Astrocyte of the cerebellum (primary cell): ENCODE measurements at regions not wholly inside any gene's neighbourhood (a gene's known extent, or its start where the extent isn't known, plus 50 kb on each side); places are given as distances from the start of the nearest gene placed in this dataset.

ENCODE experiments used
- DNase-seq: peaks from one replicate; pipeline ENCODE4 v3.0.0-alpha.2; 2011; ENCODE audit warnings: low read depth
- H3K4me3 ChIP-seq: 2 replicates; pipeline ENCODE4 v1.5.1; 2011; ENCODE audit warnings: mild to moderate bottlenecking, low read depth, low read length, moderate library complexity
- CTCF ChIP-seq: IDR thresholded peaks from 2 replicates; pipeline ENCODE4 v1.5.1; 2012; ENCODE audit warnings: low read length, low read depth, moderate library complexity, mild to moderate bottlenecking; ENCODE audit errors: missing control alignments
- in situ Hi-C: cut with HindIII; loops from 2 replicates; pipeline ENCODE4 v1.10.0; 2017; ENCODE audit warnings: low sequenced_read_pairs

- in situ Hi-C loops, result no loop called here
- no peak for TF ChIP-seq CTCF
- DNase-seq, result no peak
- H3K4me3 ChIP-seq, result no peak overlapping the region
Observed at GRCh38 chr2:183458460-183458859, 334.2 kb downstream of the NUP35 start.

- DNase-seq, result no peak
- in situ Hi-C loops, result no loop called here
Observed at GRCh38 chr2:183459466-183459865, 335.2 kb downstream of the NUP35 start.

GRCh38 chr2:183463821-183464220 is 339.6 kb downstream of the NUP35 start:
- no peak for DNase-seq
- TF ChIP-seq CTCF, result no peak

More at GRCh38 chr2:183459466-183459865, 335.2 kb downstream of the NUP35 start:
- TF ChIP-seq CTCF, result no peak
- no peak overlapping the region for H3K4me3 ChIP-seq

GRCh38 chr2:183465048-183465447 is 340.8 kb downstream of the NUP35 start:
- DNase-seq, result no peak
- no peak overlapping the region for H3K4me3 ChIP-seq
- in situ Hi-C loops, result no loop called here
- TF ChIP-seq CTCF, result no peak

More at GRCh38 chr2:183463821-183464220, 339.6 kb downstream of the NUP35 start:
- in situ Hi-C loops, result no loop called here
- no peak overlapping the region for H3K4me3 ChIP-seq

GRCh38 chr2:183474912-183475695 is 350.9 kb downstream of the NUP35 start:
- no peak overlapping the region for H3K4me3 ChIP-seq
- DNase-seq, result no peak
- in situ Hi-C loops, result no loop called here
- TF ChIP-seq CTCF, result no peak

GRCh38 chr2:183476490-183476889 is 352.2 kb downstream of the NUP35 start:
- in situ Hi-C loops, result no loop called here
- H3K4me3 ChIP-seq, result no peak overlapping the region
- no peak for DNase-seq
- TF ChIP-seq CTCF, result no peak
